Stimulated activated CD8-positive, alpha-beta memory T cell treated with anti-CD3 and anti-CD28 coated beads, Interleukin-12 subunit alpha, Interleukin-12 subunit beta, amount 100 ng/mL, for 1 hour (primary cell): ENCODE measurements at regions not wholly inside any gene's neighbourhood (a gene's known extent, or its start where the extent isn't known, plus 50 kb on each side); places are given as distances from the start of the nearest gene placed in this dataset.
"Not testable (repeated sequence)": the region's sequence is repeated elsewhere in the genome, so short reads cannot be mapped to it uniquely, and the experiment has no call there.

ENCODE experiments used
- DNase-seq: peaks from one replicate; pipeline ENCODE4 v3.0.0-alpha.2; 2020; ENCODE audit warnings: low read depth

- DNase-seq, result not testable (repeated sequence)
Measured at GRCh38 chr17:15864061-15864460, 80.9 kb upstream of the ADORA2B start.

- DNase-seq, result not testable (repeated sequence)
Measured at GRCh38 chr17:15864472-15864871, 80.5 kb upstream of the ADORA2B start.

- not testable (repeated sequence) for DNase-seq
Measured at GRCh38 chr17:15866015-15866414, 78.9 kb upstream of the ADORA2B start.

GRCh38 chr17:15867331-15867730 lies 77.6 kb upstream of the ADORA2B start:
- not testable (repeated sequence) for DNase-seq

GRCh38 chr17:15869868-15870267 lies 75.1 kb upstream of the ADORA2B start:
- DNase-seq, result not testable (repeated sequence)

- not testable (repeated sequence) for DNase-seq
Measured at GRCh38 chr17:15872677-15873076, 72.3 kb upstream of the ADORA2B start.

GRCh38 chr17:15877882-15878500 lies 66.9 kb upstream of the ADORA2B start:
- not testable (repeated sequence) for DNase-seq

GRCh38 chr17:15882058-15882720 lies 62.7 kb upstream of the ADORA2B start:
- no peak for DNase-seq

GRCh38 chr17:15882777-15883176 lies 62.2 kb upstream of the ADORA2B start:
- no peak for DNase-seq

GRCh38 chr17:15883617-15884111 lies 61.3 kb upstream of the ADORA2B start:
- DNase-seq, result no peak

- no peak for DNase-seq
Measured at GRCh38 chr17:15884731-15885130, 60.2 kb upstream of the ADORA2B start.

GRCh38 chr17:15885770-15886169 lies 59.2 kb upstream of the ADORA2B start:
- no peak for DNase-seq

- DNase-seq, result no peak
Measured at GRCh38 chr17:15886221-15886620, 58.7 kb upstream of the ADORA2B start.

- DNase-seq, result no peak
Measured at GRCh38 chr17:15886804-15887203, 58.1 kb upstream of the ADORA2B start.

GRCh38 chr17:15888436-15888835 lies 56.5 kb upstream of the ADORA2B start:
- no peak for DNase-seq

- no peak for DNase-seq
Measured at GRCh38 chr17:15890279-15890892, 54.5 kb upstream of the ADORA2B start.

GRCh38 chr17:15891318-15891717 lies 53.6 kb upstream of the ADORA2B start:
- no peak for DNase-seq

- DNase-seq, result no peak
Measured at GRCh38 chr17:15892244-15892643, 52.7 kb upstream of the ADORA2B start.

- no peak for DNase-seq
Measured at GRCh38 chr17:15892731-15893657, 51.9 kb upstream of the ADORA2B start.

GRCh38 chr17:15893658-15894024 lies 51.3 kb upstream of the ADORA2B start:
- no peak for DNase-seq

GRCh38 chr17:15894258-15894657 lies 50.7 kb upstream of the ADORA2B start:
- no peak for DNase-seq
